LHCN-M2 (cell line): ENCODE measurements at regions not wholly inside any gene's neighbourhood (a gene's known extent, or its start where the extent isn't known, plus 50 kb on each side); places are given as distances from the start of the nearest gene placed in this dataset.
"Not testable (repeated sequence)": the region's sequence is repeated elsewhere in the genome, so short reads cannot be mapped to it uniquely, and the experiment has no call there.

Experiments
- DNase-seq: peaks from one replicate; pipeline ENCODE4 v3.0.0-alpha.2; 2012; ENCODE audit warnings: low read depth

DNA sequence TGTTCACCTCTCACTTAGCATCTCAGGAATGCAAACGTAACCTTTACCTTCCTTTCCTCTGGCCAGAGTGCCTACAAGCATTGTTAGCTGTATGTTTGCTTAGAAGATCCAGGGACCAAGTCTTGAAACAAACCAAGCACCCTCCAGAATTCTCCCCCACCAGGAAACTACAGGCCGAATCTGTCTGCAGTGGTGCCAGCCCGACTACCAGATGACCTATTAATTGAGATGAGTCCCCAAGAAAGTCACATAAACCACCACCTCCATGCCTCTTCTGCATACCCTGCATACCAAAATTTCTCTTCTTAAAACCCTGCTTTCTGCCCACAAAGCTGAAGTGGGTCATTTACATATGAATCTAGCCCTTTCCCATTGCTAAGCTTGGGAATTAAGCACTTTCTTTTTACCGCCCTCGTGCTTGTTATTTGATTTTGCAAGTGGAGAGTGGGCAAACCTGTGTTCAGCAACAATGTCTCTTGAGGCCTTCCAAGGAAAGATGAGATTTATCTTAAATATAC is 1239.1 kb downstream of the CDH12 start:
- no peak for DNase-seq

- DNase-seq: no peak
Observed at GRCh38 chr5:21603796-21604195, 1249.3 kb downstream of the CDH12 start.

GRCh38 chr5:21594566-21594965 is 1258.6 kb downstream of the CDH12 start:
- no peak for DNase-seq

DNA sequence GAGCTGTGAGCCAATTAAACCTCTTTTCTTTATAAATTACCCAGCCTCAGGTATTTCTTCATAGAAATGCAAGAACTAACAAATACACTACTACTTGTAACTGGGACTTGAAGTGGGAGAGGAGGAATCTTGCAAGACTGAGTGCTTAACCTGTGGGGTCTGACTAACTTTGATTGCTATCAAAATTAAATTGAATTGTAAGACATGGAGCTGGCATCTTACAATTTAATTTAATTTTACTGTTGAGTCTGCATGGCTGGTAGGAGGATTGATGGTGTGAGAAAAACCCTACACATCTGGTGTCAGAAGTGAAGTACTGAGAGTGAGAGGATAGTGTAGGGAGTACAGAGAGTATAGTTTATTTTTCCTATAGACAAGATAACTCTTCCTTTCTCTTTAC is 1259.9 kb downstream of the CDH12 start:
- DNase-seq: no peak

- no peak for DNase-seq
Observed at GRCh38 chr5:21581508-21581907, 1271.6 kb downstream of the CDH12 start.

GRCh38 chr5:21574961-21575360 is 1278.2 kb downstream of the CDH12 start:
- DNase-seq: no peak

DNA sequence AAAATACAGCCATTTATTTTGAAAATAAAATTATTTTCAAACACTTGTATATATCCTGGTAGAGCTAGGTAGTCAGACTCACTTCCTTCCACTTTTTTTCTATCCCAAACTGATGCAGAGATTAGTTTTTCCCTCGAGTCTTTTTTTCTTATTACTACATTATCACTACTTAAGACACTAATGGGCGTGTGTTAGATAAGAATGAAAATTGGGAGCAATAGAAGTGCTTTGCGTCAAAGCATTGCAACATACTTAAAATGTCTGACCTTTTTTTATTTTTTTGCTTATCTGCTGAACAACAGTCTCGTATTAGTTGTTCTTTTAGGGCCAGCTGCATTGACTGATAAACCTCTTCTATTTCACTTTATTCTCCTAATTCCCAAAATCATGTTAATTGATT is 1278.7 kb downstream of the CDH12 start:
- no peak for DNase-seq

DNA sequence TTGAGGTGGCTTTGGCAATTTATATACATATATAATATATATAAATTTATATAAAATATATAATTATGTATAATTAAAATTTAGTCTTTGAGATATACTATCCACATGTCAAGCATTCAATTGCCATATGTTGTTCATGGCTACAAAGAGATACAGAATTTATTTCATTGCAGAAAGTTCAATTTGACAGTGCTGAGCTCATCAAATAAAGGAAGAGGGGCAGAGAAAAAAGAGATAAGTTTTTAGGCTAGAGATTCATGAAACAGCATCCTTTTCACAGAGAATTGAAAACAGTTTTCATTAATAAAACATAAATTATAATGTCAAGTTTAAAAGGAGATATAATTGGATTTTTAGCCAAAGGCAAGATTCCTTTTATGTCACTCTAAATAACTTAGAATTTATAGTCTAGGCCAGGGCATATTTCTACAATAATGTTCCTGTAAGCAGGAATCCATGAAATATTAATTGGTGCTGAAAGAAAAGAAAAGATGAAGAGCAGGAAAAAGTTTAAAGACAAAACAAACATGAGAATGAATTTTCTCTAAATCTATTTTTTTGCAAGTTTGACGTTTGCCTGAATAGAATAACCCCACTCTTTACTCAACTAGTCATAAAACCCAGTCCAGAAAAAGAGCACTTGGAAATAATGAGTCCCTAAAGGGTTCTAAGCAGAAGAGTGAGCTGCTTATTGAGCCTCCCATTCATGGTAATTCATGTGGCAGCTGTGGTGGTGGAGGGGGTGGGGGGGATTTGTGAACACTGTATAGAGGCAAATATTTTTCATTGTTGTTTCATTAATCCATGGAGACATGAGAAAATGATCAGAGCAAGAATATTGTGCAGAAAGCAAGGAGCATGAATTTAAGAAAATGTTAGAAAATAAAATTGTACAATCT is 1279.5 kb downstream of the CDH12 start:
- no peak for DNase-seq

GRCh38 chr5:21571196-21571595 is 1281.9 kb downstream of the CDH12 start:
- not testable (repeated sequence) for DNase-seq

GRCh38 chr5:21559109-21559508 is 1294.0 kb downstream of the CDH12 start:
- DNase-seq: not testable (repeated sequence)

GRCh38 chr5:21552263-21552662 is 1300.9 kb downstream of the CDH12 start:
- not testable (repeated sequence) for DNase-seq

DNA sequence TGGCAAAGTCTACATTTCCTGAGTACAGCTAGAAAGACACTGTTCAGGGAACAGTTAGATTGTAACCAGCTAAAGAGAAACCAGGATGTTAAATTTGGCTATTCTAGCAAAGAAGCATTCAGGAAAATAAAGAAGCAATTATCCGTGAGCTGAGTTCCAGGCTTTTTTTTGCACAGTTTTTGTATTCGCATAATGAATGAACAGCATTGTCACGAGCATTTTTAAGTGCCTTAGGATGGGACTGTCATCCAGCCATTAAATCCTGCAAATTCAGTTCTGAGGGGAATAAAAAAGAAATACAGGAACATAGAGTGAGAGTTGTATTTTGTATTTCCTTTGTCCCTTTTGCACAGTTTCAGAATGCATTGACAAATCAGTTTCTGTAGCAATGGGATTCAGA is 1302.2 kb downstream of the CDH12 start:
- not testable (repeated sequence) for DNase-seq

DNA sequence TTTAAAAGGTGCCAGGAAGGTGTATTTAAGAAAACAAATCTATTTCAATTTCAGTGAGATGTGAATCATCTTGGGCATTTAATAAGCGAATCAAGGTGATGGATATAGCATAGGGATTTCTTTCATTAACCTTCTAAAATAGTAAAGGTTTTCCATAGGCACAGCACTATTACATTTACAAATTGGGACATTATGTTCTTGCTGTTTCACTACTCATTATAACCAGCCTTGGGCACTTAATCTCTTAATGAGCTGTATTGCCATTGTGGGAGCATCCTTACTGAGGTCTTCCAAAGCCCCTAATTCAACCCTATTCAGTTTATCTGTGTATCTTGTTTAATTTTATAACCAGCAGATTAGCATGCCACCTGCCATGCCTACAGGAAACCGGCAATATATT is 1305.5 kb downstream of the CDH12 start:
- DNase-seq: not testable (repeated sequence)

DNA sequence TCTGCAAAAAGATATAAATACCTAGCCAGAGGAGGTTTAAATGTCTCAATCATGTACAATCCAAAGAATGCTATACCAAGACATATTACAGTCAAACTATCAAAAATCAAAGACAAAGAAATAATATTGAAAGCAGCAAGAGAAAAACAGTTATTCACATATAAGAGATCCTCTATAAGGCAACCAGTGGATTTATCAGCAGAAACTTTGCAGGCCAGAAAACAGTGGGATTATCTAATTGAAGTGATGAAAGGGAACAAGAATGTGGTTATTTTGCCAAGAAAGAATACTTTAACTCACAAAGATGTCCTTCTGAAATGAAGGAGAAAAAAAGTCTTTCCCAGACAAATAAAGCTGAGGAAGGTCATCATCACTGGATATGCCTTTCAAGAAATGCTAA is 1318.0 kb downstream of the CDH12 start:
- not testable (repeated sequence) for DNase-seq

- DNase-seq: not testable (repeated sequence)
Observed at GRCh38 chr5:21521157-21521556, 1332.0 kb downstream of the CDH12 start.

- DNase-seq: not testable (repeated sequence)
Observed at GRCh38 chr5:21496926-21497325, 1356.2 kb downstream of the CDH12 start.

GRCh38 chr5:21496056-21496455 is 1357.1 kb downstream of the CDH12 start:
- DNase-seq: not testable (repeated sequence)

- not testable (repeated sequence) for DNase-seq
Observed at GRCh38 chr5:21495235-21495634, 1357.9 kb downstream of the CDH12 start.

GRCh38 chr5:21494033-21494432 is 1359.1 kb downstream of the CDH12 start:
- DNase-seq: not testable (repeated sequence)

GRCh38 chr5:21491182-21491581 is 1362.0 kb downstream of the CDH12 start:
- DNase-seq: not testable (repeated sequence)

GRCh38 chr5:21488828-21489227 is 1364.3 kb downstream of the CDH12 start:
- not testable (repeated sequence) for DNase-seq

DNA sequence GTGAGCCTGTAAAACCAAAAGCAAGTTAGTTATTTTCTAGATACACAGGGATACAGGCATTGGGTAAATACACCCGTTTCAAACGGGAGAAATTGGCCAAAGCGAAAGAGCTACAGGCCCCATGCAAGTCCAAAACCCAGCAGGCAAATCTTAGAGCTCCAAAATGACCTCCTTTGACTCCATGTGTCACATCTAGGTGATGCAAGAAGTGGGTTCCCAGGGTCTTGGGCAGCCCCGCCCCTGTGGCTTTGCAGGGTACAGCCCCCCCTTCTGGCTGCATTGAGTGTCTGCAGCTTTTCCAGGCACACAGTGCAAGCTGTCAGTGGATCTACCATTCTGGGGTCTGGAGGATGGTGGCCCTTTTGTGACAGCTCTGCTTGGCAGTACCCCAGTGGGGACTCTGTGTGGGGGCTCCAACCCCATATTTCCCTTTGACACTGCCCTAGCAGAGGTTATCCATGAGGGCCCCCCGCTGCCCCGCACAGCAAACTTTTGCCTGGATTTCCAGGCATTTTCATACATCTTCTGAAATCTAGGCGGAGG is 1367.6 kb downstream of the CDH12 start:
- peak; percentile 15 for DNase-seq

- DNase-seq: not testable (repeated sequence)
Observed at GRCh38 chr5:21484498-21484889, 1368.7 kb downstream of the CDH12 start.
